HG03064 (cell line): ENCODE measurements at regions not wholly inside any gene's neighbourhood (a gene's known extent, or its start where the extent isn't known, plus 50 kb on each side); places are given as distances from the start of the nearest gene placed in this dataset.

Experiments used
- ATAC-seq: cut with Tn5 transposase; IDR thresholded peaks from one replicate; pipeline ENCODE4 v1.9.1; 2021; ENCODE audit warnings: low read depth; ENCODE audit not compliant: unreplicated experiment

GRCh38 chr2:21658907-21659477 lies 535.2 kb downstream of the TDRD15 start:
- no peak for ATAC-seq

GRCh38 chr2:21664083-21664482 lies 540.3 kb downstream of the TDRD15 start:
- ATAC-seq: no peak

DNA sequence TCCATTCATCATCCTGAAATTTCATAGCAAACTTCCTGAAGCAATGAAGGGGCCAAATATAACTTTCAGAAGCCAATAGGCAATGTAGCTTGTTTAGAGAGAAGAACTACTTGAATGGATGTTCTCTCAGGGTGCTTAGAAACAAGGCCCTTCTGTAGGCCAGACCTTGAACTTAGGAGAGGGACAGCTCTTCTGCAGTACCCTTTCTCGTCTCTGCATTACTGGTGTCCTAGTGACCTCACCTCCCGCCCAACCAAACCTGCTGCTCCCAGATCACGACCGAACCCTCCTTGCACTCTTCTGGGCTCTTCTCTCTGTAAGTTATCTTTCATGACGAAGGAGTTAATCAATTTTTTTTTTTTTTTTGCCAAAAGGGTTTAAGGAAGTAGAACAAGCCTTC lies 543.9 kb downstream of the TDRD15 start:
- ATAC-seq: no peak

DNA sequence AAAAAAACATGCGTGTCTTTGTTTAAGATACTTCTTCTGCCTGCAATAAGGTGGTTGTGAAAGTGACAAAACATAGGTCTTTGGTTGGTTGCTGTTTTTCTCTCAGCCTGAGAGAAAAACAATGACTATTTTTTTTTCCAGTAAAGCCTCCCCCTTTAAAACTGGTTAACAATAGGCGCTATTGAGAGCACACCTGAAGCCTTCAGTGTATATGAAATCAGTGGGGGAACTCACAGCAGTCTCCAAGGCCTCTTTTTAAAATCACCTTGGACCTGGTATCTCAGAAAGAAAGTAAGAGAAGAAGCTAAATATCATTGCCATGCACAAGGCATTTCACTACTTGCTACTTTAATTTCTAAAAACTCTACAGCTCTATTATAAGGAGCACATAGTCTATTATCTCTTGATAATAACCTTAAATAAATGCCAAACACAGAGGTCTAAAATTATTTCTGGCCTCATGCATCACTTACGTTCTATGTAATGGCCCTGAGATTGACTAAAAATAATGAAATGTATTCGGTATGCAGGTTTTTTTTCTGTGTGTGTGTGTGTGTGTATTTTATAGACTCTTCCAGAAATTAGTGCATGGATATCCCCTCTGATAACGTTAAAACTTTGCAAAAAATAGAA lies 544.4 kb downstream of the TDRD15 start:
- no peak for ATAC-seq

DNA sequence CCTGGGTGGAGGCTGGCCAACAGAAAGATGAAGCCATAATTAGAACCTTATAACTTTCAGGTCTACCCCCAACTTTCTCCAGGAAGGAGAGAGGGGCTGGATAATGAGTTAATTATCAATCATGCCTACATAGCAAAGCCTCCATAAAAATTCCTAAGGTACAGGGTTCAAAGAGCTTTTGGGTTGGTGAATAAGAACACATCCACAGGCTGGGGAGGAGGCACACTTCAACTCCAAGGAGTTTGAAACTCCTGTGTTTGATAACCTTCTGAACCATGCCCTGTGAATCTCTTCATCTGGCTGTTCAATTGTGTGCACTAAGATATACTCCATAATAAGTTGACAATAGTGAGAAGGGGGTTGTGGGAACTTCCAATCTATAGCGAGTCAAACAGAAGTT lies 552.3 kb downstream of the TDRD15 start:
- no peak for ATAC-seq

GRCh38 chr2:21676676-21677075 lies 552.9 kb downstream of the TDRD15 start:
- ATAC-seq: no peak

- no peak for ATAC-seq
Observed at GRCh38 chr2:21683838-21684237, 560.1 kb downstream of the TDRD15 start.

DNA sequence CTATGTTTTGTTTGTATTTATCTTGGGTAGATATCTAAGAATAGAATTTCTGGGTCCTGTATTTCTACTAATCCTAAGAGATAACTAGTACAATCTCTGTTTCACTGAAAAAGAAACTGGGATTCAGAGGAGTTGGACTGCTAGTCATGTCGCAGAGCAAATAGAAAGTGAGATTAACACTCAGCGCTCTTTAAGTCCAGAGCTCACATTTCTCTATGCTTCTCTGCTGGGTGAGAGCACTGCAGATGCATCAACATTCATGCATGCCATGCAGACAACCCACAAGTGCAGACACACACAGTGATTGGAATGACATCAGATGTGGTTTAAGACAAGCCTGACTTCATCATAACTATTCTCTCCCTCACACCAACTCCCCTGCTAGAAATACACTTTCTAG lies 563.8 kb downstream of the TDRD15 start:
- ATAC-seq: no peak

GRCh38 chr2:21690005-21690404 lies 566.2 kb downstream of the TDRD15 start:
- no peak for ATAC-seq

- ATAC-seq: no peak
Observed at GRCh38 chr2:21693081-21693480, 569.3 kb downstream of the TDRD15 start.

- no peak for ATAC-seq
Observed at GRCh38 chr2:21694079-21694878, 570.5 kb downstream of the TDRD15 start.

GRCh38 chr2:21696900-21697299 lies 573.1 kb downstream of the TDRD15 start:
- no peak for ATAC-seq

- ATAC-seq: no peak
Observed at GRCh38 chr2:21700644-21701043, 576.9 kb downstream of the TDRD15 start.

GRCh38 chr2:21710031-21710430 lies 586.3 kb downstream of the TDRD15 start:
- ATAC-seq: no peak

- no peak for ATAC-seq
Observed at GRCh38 chr2:21710496-21710895, 586.7 kb downstream of the TDRD15 start.

DNA sequence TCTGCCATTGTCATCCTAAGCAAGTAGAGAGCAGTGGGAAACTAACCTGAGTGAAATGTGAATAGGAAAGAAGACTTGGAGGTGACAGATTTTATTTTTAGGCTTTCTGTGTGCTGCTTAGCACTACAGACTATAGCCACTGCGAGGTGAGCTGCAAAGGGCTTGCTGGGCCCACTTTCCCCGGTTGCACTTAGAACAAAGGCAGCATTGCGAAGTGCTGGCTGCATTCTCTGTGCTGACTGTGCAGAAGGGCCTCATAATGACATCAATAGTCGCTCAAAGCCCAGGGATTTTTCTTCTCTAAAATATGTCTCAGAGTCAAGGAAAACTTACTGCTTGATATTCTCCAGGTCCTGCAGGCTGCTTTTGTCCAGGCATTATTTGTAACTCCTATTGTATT lies 592.1 kb downstream of the TDRD15 start:
- no peak for ATAC-seq

DNA sequence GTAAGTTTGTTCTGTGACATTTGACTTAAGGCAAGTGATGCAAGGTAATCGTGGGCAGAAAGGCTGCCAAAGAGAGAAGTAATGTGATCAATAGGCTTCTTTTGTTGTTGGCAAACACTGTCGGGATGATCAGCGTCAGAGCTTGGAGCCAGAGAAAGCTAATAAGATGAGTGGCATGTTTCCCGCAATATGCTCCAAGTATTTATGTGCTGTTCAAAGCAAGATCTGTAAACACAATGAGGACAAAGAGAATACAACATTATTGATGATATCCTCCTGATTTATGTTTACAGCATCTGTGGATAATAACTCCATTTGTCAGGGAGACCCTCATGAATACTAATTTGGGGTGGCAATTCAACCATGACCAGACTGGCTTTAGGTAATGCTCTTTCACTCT lies 603.3 kb downstream of the TDRD15 start:
- no peak for ATAC-seq

DNA sequence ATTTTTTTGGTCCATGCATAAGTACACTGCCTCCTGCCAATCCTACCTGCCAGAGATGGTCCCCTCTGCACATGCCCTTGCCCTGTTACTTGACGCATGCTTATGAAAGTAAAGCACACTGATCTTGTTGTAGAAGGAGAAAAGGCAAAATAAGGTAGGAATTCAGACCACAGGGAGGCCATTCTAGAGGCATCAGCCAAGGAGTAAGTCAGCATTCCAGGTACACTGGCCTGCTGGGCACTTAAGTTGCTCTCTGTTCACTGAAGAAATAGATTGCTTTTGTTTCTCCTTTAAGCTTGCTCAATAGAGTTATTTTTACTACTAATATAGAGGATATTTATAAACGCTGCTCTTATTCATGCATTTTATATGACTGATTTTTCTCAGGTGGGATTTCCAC lies 604.4 kb downstream of the TDRD15 start:
- ATAC-seq: no peak

GRCh38 chr2:21730141-21730540 lies 606.4 kb downstream of the TDRD15 start:
- ATAC-seq: no peak

- ATAC-seq: no peak
Observed at GRCh38 chr2:21740484-21740883, 616.7 kb downstream of the TDRD15 start.

- no peak for ATAC-seq
Observed at GRCh38 chr2:21746499-21746898, 622.7 kb downstream of the TDRD15 start.

DNA sequence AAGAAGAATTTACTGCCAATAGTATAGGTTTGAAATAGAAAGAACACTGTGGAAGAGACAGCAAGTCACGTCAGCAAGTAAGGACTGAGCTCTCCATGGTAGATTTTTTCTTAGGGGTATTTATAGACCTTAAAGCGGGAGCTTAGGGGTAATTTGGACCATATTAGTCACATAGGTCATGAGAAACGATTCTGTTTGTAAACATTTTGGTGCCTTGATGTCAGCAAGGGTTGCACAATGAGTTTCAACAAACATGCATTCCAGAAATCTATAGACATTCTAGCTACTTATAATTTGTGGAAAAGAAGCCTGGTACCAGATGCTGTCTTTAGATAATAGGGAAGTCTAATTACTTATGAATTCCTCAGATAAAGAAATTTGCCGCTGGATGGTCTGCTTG lies 624.7 kb downstream of the TDRD15 start:
- no peak for ATAC-seq
